GM19025 (cell line): ENCODE measurements at regions not wholly inside any gene's neighbourhood (a gene's known extent, or its start where the extent isn't known, plus 50 kb on each side); places are given as distances from the start of the nearest gene placed in this dataset.
"Not testable (repeated sequence)": the region's sequence is repeated elsewhere in the genome, so short reads cannot be mapped to it uniquely, and the experiment has no call there.

Source experiments
- ATAC-seq: cut with Tn5 transposase; IDR thresholded peaks from one replicate; pipeline ENCODE4 v1.9.1; 2021; ENCODE audit warnings: mild to moderate bottlenecking, low read depth, moderate library complexity; ENCODE audit not compliant: unreplicated experiment

DNA sequence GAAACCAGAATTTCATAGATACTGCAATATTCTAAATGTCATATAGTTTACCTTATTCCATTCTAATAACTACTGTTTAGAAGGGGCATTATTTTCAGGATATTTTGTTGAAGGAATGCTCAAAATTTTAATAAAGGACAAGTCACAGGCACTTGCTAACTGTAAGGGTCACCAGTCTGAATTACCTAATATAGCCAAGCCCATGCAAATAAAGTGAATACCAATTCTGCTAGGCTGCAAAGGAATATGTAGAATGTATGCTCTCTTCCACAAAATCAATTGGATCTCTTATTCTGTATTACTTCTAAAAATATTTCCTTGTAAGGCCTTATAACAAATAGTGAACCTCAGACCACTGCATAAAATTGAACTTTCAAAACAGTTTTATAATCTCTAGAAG, 52.3 kb upstream of the FAT4 start:
- ATAC-seq = no peak

DNA sequence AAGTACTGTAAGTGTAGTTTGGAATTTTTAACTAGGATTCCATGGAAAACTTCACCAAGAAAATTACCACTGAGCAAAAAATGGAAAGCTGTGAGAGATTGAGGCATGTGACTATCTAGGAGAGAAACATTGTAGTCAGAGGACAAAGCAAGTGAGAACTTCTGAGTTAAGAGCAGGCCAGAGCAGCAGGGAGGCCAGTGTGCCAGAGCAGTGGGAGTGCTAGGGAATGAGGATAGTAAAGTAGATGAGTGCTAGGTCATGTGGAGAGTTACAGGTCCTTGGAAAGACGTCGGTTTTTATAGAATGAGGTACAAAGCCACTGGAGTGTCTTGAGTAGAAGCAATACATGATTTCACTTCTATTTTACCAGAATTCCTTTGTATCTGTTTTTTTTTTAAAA, 52.7 kb upstream of the FAT4 start:
- no peak for ATAC-seq

DNA sequence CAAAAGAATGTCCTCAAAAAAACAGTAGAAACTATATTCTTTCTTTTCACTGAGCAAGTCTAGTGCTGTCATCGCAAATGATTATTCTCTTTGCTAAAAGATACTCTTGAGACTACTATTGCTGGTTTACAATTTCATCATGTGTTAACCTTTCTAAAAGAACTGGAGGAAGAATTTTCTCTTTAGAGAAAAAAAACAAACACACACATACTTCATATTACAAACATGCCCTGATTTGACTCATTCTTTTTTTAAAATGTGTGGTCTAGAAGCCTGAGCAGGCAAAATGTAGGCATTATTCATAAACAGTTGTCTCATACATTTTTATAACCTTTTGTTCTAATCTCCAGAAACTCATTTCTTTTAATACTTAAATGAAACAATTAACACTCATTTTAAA, 60.6 kb upstream of the FAT4 start:
- no peak for ATAC-seq

DNA sequence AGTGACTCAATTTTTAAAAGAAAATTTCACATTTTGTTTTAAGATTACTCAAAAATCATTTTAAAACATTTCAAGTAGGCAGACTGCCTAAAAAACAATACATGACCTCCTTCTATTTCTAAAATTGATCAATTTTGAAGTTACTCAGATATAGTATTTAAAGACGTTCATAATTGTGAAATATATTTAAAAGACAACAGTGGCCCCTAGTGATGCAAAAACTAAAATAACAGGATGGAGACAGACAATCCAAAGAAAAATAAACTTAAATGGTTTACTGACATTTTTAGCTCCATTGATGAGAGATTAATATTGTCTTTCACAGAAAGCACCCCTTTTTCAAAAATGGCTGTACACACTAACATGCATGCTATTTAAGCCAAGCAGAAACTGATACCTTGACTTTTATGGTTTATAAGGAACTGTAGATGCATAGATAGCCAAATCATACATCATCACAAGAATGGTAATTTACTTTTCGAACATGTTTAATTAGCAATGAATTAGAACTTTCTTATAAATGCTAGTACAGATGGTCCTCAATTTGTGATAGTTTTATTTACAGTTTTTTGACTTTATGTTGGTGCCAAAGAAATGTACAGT, 69.8 kb upstream of the FAT4 start:
- ATAC-seq = no peak

DNA sequence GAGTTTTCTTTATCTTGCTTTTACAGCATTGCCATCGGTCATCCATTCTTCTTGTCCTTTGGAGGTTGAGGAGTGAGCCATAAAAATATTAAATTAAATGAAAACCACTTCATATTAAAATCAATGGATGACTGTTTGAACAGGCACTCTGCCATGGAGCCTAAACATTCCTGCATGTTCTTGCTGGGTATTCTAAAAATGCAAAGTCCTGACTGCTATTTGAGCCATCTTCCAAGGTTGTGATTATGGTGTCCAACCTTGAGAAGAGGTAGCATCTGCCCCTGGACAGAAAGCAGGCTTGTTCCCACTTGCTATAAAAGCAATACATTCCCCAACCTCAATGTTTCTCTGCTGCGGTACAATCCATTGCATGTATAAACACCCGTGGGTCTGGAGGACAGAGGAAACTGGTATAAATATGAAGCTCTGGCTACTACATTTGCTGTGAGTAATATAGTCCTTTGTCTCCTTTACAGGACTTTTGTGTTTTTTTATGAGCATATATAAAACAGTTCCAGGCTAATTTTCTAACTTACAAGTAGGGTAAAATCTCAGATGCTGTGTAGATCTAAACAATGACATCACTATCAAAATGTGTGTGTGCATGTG, 70.9 kb upstream of the FAT4 start:
- ATAC-seq = no peak

DNA sequence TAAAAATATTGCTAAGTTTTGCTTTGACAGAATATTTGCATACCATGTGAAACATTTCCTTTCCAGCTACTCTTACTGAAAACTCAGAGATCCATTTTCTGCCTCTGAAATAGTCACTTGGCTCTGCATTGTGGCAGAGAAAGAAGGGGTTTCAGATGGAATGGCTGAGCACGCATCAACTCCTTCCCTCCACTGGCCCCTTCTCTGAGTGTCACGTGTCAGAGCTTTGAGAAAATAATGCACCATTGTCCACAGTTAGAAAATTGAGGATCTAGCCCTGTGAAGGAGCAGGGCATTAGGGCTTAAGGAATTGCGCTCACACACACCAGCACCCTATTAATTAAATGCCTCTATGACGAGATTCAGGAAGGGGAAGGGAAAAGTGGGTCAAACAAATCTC, 78.8 kb upstream of the FAT4 start:
- ATAC-seq = no peak

DNA sequence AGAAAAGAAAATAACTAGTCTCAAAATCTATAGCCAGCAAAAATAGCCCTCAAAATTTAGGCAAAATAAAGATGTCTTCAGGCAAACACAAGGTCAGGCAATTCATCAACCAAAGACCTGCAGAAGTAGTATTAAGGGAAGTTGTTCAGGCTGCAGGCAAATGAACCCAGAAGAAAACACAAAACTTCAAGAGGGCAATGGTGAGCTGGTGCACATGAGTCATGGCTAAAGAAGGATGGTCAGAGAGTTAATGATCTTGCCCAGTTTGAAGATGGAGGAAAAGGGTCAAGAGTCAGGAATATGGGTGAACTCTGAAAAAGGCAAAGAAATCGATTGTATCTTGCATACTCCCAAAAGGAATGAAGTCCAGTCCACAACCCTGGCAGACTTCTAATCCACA, 83.1 kb upstream of the FAT4 start:
- ATAC-seq = no peak

DNA sequence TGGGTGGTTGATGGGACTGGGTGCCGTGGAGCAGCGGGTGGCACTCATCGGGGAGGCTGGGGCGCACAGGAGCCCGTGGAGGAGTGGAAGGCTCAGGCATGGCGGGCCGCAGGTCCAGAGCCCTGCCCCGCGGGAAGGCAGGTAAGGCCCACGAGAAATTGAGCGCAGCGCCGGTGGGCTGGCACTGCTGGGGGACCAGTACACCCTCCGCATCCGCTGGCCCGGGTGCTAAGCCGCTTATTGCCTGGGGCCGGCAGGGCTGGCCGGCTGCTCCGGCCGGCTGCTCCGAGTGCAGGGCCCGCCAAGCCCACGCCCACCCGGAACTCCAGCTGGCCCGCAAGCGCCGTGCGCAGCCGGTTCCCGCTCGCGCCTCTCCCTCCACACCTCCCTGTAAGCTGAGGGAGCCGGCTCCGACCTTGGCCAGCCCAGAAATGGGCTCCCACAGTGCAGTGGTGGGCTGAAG, 85.1 kb upstream of the FAT4 start:
- ATAC-seq = no peak

DNA sequence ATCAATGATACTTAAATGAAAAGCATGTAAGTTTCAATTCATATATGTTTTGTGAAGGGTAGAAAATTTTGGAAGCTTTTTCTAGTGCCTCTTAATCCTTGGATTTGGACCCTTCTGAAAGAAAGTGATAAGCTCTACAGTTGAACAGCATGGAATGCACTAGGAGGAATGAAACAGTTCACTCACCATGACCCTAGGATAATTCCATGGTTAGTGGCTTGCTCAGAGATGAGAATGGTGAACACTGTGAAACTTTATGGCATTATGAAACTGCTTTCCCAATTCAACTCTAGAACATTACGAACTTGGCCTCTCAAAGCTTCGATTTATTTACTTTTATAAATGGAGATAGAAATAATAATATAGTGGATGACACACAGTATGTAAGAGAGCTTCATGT, 88.9 kb upstream of the FAT4 start:
- no peak for ATAC-seq

DNA sequence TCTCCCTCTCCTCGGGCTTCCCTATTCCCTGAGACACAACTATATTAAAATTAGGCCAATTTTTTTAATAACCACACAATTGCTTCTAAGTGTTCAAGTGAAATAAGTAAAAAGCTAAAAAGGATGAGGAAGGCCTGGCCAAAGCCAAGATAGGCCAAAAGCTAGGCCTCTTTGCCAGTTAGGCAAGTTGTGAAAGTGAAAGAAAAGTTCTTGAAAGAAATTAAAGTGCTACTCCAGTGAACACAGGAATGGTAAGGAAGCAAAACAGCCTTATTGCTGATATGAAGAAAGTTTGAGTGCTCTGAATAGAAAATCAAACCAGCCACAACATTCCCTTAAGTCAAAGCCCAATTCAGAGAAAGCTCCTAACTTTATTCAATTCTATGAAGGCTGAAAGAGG, 114.2 kb upstream of the FAT4 start:
- ATAC-seq = no peak

DNA sequence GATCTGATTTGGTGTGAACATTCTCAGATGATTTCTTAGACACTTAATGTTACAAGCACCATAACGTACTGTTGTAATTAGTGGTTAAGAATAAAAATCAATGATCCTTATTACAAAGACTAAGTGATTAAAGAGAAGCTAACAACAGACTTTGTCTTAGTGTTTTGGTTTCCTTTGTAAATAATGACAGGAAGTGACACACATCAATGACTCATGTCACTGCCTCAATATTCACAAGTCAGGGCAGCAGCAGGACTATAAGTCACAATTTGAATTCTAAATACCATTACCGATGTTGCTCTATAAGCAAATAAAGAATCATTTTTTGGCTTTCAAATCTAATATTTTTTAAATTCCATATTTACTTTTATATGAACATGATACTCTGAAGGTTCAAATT, 115.8 kb upstream of the FAT4 start:
- ATAC-seq = no peak

DNA sequence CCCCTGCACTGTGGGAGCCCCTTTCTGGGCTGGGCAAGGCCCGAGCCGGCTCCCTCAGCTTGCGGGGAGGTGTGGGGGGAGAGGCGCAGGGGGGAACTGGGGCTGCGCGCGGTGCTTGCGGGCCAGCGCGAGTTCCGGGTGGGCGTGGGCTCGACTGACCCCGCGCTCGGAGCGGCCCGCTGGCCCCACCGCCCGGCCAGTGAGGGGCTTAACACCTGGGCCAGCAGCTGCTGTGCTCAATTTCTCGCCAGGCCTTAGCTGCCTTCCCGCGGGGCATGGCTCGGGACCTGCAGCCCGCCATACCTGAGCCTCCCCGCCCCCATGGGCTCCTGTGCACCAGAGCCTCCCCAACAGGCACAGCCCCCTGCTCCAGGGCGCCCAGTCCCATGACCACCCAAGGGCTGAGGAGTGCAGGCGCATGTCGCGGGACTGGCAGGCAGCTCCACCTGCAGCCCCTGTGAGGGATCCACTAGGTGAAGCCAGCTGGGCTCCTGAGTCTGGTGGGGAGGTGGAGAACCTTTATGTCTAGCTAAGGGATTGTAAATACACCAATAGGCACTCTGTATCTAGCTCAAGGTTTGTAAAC, 122.8 kb upstream of the FAT4 start:
- not testable (repeated sequence) for ATAC-seq

DNA sequence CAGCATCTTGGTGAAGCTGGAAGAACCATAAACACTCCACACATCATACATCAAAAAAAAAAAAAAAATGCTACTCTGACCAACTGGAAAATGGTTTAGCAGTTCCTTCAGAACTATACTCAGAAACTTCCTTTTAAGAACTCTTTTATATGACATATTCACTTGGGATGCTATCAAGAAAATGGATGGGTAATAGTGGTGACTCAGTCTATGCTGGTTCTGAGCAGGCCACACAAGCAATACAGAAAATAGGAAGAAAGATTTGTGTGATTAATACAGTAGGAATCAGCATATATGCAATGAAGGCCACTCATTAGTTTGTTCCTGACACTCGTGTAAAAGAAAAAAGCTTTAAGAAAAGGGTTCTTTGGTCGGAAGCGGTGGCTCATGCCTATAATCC, 123.5 kb upstream of the FAT4 start:
- no peak for ATAC-seq

DNA sequence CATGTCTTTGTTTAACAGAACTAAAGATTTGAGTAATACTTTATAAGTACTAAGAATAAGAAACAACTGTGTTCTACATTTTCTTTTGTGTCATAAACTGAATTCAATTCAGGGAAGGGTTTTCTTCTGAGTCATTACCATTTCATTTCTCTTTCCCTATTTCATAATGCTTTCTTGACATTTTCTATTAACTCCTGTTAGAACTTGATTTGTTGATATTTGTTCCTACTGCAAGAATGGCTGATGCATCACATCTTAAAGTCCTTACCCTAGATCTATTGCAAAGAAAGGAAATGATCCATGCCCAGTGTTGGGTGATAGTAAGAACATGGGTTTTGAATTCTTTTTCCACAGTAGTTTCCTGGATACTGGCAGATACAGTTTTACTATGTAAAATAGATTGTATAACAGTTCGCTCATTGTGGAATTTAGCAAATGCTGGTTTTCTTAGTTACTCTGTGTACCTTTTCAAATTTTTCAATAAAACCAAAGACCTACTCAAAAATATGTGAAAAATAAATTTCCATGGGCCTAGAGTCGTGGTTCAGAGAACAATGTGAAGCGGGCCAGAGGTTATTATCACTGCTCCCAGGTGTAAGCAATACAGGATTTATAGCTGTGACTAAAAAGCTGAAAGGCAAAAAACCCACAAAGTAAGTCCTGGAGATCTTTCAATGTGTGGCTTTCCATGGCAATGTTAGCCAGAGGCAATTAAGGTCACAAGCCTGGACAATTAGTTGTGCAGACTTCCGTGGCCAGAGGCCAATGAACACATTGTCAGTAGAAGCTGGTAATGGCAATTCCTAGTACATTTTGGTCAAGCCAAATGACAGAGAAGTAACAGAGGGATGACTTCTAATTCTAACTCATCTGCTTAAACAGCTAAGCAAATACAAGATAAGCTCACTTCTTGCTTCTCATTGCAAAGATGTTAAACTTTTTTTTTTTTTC, 127.3 kb upstream of the FAT4 start:
- ATAC-seq = no peak

DNA sequence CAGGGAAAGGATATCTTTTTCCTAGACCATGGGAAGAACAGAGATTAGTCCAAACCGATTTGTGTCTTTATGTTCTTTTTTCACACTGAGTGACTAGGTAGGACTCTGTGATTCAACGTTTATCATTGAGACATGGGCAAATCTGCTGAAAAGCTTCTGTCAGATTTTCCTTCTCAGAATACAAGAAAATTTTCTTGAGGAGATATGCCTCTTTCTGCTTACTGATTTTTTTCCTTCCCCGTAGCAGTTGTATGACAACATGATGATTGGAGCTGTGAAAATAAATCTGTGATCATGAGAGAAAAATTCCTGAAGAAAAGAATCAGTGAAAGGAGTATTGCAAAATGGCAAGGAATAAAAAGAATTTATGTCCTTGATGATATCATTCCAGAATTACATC, 130.6 kb upstream of the FAT4 start:
- ATAC-seq = no peak

DNA sequence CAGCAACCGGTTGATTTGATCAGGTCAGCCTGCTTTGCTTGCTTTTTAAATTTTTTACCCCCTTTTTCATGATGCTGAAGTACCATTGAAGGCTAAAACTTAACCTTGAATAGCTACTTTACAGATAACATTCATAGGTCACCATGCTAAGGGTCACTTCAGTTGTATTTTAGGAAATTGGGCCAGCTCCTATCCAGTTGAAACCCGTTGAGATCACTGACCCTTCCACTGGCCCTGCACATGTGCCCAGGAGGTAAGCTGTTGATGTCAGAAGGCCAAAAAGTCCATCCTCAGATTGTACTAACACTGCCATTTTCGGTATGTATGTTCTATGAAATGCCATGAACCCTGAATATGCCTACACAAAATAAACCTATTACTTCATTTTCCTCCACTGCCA, 133.0 kb upstream of the FAT4 start:
- no peak for ATAC-seq

DNA sequence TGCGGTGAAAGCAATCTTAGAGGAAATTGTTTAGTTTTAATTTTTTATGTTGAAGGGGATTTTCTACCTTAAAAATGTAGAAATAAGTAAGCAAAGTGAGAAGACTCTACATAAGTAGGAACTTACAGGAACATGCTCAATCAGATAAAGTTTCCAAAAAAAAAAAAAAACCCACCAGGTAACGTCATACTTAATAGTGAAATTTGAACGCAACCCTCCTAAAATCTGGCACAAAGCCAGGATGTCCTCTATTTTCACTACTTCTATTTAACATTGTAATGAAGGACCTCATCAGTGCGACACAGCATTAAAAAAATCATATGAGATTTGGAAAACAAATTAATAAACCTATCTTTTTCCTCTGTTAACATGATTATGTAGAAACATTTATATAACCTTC, 135.0 kb upstream of the FAT4 start:
- no peak for ATAC-seq

DNA sequence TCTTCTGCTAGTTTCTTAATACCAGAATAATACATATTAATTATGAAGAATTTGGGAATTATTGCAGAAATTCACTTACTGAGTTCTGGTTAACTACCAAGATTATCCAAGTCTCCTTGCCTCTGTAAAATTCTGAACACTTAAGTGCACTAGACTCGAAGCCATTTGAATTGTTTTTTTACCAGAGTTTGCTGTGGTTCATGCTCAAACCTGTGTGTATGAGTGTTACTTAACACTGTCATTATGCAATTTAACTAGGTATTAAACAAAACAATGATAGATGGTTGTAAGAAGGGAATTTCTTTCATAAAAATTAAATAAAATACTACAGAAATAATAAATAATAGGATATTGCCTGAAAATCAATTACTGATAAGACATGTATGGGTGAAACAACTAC, 145.6 kb upstream of the FAT4 start:
- ATAC-seq = no peak

DNA sequence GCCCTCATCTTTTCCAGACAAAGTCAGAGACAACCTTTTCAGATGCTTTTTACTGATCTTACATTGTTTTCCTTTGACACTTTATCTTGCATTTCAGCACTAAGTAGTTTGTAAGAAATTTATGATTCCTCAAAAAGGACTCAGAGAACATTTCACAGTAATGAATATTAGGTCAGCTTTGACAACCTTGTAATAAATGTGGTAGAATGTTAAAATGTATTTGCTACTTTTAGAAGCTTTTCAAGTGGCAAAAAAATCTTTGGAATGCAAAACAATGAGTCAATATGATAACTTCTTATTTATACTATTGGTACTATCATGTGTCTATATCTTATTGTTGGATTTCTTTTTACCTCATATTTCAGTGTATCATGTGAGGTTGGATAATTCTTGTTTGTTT, 146.2 kb upstream of the FAT4 start:
- no peak for ATAC-seq

DNA sequence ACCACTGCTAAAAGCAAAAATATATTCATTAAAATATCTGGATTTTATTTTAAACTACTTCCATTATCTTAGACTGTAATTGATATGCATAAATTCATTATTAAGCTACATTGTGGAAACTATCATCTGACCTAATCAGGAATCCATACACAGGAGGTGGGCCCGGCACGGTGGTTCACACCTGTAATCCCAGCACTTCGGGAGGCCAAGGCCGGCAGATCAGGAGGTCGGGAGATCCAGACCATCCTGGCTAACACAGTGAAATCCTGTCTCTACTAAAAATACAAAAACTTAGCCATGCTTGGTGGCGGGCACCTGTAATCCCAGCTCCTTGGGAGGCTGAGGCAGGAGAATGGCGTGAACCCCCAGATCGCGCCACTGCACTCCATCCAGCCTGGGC, 148.7 kb upstream of the FAT4 start:
- ATAC-seq = not testable (repeated sequence)

DNA sequence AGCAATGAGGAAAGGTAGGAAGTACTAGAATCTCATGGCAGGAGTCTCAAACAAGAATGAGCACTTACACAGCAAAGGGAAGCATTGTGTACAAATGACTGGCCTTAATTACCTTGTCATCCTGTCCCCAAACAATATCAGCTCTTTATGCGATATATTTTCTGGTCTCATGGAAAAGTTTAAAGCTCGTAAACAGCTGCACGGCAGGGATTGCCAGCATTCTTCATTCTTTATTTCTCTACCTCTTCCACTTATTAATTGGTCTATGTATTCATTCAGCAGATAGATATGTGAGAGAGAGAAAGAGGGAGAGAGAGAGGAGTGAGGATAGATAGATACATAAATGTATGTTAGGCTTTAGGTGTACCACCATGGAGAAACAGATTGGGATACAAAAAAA, 155.8 kb upstream of the FAT4 start:
- no peak for ATAC-seq
